NCI-H226 (cell line): ENCODE measurements at regions not wholly inside any gene's neighbourhood (a gene's known extent, or its start where the extent isn't known, plus 50 kb on each side); places are given as distances from the start of the nearest gene placed in this dataset.
"Not testable (repeated sequence)": the region's sequence is repeated elsewhere in the genome, so short reads cannot be mapped to it uniquely, and the experiment has no call there.

ENCODE experiments used
- DNase-seq: peaks from one replicate; pipeline ENCODE4 v3.0.0-alpha.2; 2015

GRCh38 chr2:84033347-84033974 lies 425.6 kb downstream of the SUCLG1 start:
- DNase-seq: no peak

- no peak for DNase-seq
Observed at GRCh38 chr2:84031312-84032050, 427.6 kb downstream of the SUCLG1 start.

- no peak for DNase-seq
Observed at GRCh38 chr2:84029903-84030575, 429.0 kb downstream of the SUCLG1 start.

GRCh38 chr2:84026818-84027217 lies 432.3 kb downstream of the SUCLG1 start:
- DNase-seq: no peak

- peak; percentile 29 for DNase-seq
Observed at GRCh38 chr2:84022810-84023431, 436.2 kb downstream of the SUCLG1 start.

- DNase-seq: no peak
Observed at GRCh38 chr2:84017010-84017409, 442.1 kb downstream of the SUCLG1 start.

- no peak for DNase-seq
Observed at GRCh38 chr2:84016183-84016582, 442.9 kb downstream of the SUCLG1 start.

- DNase-seq: no peak
Observed at GRCh38 chr2:83997889-83998288, 461.2 kb downstream of the SUCLG1 start.

- no peak for DNase-seq
Observed at GRCh38 chr2:83994633-83995179, 464.4 kb downstream of the SUCLG1 start.

- DNase-seq: no peak
Observed at GRCh38 chr2:83993873-83994632, 465.0 kb downstream of the SUCLG1 start.

GRCh38 chr2:83991992-83992391 lies 467.1 kb downstream of the SUCLG1 start:
- DNase-seq: no peak

GRCh38 chr2:83990636-83991035 lies 468.4 kb downstream of the SUCLG1 start:
- no peak for DNase-seq

- DNase-seq: not testable (repeated sequence)
Observed at GRCh38 chr2:83976628-83977027, 482.5 kb downstream of the SUCLG1 start.

GRCh38 chr2:83972128-83972527 lies 487.0 kb downstream of the SUCLG1 start:
- no peak for DNase-seq

- DNase-seq: no peak
Observed at GRCh38 chr2:83971547-83971946, 487.5 kb downstream of the SUCLG1 start.

- DNase-seq: no peak
Observed at GRCh38 chr2:83970217-83970929, 488.7 kb downstream of the SUCLG1 start.

- DNase-seq: no peak
Observed at GRCh38 chr2:83969085-83969484, 490.0 kb downstream of the SUCLG1 start.

GRCh38 chr2:83967854-83968253 lies 491.2 kb downstream of the SUCLG1 start:
- DNase-seq: no peak

GRCh38 chr2:83966946-83967345 lies 492.1 kb downstream of the SUCLG1 start:
- not testable (repeated sequence) for DNase-seq

- DNase-seq: no peak
Observed at GRCh38 chr2:83961512-83961911, 497.6 kb downstream of the SUCLG1 start.

GRCh38 chr2:83960371-83960770 lies 498.7 kb downstream of the SUCLG1 start:
- no peak for DNase-seq

GRCh38 chr2:83959266-83959665 lies 499.8 kb downstream of the SUCLG1 start:
- DNase-seq: no peak
